Stimulated activated CD4-positive, alpha-beta T cell treated with anti-CD3 and anti-CD28 coated beads, Interleukin-1b, Interleukin-23, amount 100 ng/mL, for 48 hours (primary cell): ENCODE measurements at regions not wholly inside any gene's neighbourhood (a gene's known extent, or its start where the extent isn't known, plus 50 kb on each side); places are given as distances from the start of the nearest gene placed in this dataset.
"Not testable (repeated sequence)": the region's sequence is repeated elsewhere in the genome, so short reads cannot be mapped to it uniquely, and the experiment has no call there.

Experiments used
- DNase-seq: peaks from one replicate; pipeline ENCODE4 v3.0.0-alpha.2; 2020

DNA sequence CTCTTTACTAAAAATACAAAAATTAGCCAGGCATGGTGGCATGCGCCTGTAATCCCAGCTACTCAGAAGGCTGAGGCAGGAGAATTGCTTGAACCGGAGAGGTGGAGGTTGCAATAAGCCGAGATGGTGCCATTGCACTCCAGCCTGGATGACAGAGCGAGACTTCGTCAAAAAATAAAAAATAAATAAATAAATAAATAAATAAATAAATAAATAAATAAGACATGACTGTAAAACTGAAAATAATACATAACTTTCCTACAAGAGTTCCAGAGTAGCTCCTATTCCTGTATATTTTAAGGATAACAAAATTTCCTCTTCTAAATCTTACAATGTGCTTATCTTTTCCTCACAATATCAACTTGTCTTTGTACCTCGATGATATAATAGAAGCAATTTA lies 549.4 kb downstream of the TRAM1L1 start:
- DNase-seq = not testable (repeated sequence)

- no peak for DNase-seq
These were observed 553.5 kb downstream of the TRAM1L1 start for GRCh38 chr4:116531870-116532269.

- no peak for DNase-seq
These were observed 554.4 kb downstream of the TRAM1L1 start for GRCh38 chr4:116531026-116531425.

GRCh38 chr4:116530048-116530447 lies 555.3 kb downstream of the TRAM1L1 start:
- DNase-seq = no peak

DNA sequence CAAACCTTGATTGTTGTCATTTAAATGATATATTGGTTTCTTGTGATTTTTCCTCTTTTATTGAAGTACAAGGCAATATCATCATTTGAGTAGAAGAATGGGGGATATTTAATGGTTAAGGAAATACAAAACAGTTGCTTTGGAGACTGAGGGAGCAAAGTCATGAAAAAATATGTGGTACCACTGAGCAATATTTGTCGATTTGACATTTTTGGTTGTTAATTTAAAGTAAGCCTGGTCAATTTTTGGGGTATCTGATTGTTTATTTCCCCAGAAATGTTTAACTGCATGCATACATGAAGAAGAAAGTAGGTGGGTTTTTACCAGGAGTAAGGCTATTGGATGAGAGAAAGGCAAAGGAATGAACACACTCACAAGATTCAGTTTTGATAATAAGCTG lies 556.2 kb downstream of the TRAM1L1 start:
- DNase-seq = no peak

DNA sequence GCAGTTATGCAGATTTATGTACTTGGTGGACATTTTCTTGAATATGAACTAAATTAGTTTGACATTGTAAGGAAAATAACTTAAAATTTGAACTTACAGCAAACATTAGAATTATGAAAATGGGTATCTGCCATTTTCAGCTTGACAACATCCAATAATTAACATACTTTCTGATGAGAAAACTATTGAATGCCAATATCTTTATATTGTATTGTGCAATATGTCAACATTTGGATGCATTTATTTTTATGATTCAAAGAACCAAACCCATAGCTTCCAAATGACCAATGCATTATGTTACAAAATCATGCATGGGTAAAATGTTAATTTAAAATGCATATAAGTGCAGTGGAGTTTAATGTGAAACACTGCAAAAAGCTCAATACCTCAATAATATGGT lies 562.5 kb downstream of the TRAM1L1 start:
- no peak for DNase-seq

- DNase-seq = no peak
These were observed 564.5 kb downstream of the TRAM1L1 start for GRCh38 chr4:116520886-116521285.

DNA sequence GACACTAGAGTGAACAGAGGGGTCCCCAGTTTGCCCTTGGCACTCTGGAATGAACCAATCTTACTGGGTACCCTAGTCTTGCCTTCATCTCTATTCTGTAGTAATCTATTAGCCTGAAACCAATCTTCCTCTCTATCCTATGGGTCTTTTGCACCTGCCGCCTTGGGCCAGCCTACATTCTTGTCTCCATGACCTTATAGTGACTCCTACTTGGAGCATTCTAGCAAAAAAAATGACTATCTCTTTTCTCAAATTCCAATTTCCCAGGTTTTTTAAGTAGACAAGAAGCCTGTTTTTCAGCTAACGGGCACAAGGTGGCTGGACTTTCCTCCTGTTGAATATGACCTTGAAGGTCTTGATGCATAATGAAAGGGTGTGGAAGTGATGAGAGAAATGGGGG lies 568.7 kb downstream of the TRAM1L1 start:
- no peak for DNase-seq

GRCh38 chr4:116515959-116516358 lies 569.4 kb downstream of the TRAM1L1 start:
- DNase-seq = no peak

DNA sequence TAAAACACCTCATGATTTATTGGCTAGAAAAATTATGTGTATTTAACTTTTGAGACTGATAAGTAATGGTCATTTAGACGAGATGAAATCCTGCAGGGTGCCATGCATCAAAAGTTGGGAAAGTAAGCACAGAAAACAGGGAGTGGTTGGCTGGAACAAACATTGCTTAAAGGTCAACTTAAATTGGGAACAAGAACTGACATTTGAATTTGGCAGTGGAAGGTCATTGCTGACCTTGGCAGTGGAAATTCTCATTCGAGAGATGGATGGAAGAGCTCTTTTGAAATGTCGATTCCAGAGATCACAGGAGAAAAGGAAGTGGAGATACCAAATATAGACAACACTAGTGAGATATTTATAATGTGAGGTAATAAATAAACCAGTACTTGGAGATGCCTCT lies 572.8 kb downstream of the TRAM1L1 start:
- no peak for DNase-seq

- no peak for DNase-seq
These were observed 583.4 kb downstream of the TRAM1L1 start for GRCh38 chr4:116501954-116502353.

GRCh38 chr4:116500225-116500624 lies 585.2 kb downstream of the TRAM1L1 start:
- no peak for DNase-seq

DNA sequence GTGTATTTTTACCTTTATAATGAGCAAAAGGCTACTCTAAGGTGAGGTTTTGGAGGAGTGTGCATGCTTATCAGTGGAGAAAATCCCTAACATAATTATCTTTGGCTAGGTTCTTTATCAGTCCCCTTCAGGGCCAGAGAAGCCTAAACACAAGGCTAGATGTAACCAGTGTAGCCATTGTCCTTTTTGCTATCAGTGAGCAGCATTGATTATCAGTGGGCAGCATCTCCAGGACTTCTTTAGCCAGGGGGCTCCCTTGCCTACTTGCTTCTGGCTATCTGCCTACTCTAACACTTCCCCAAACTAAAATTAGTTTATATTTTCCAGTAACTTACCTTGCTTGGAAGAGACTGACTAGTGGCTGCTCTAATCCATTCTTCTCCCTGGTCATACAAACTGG lies 595.6 kb downstream of the TRAM1L1 start:
- DNase-seq = no peak

DNA sequence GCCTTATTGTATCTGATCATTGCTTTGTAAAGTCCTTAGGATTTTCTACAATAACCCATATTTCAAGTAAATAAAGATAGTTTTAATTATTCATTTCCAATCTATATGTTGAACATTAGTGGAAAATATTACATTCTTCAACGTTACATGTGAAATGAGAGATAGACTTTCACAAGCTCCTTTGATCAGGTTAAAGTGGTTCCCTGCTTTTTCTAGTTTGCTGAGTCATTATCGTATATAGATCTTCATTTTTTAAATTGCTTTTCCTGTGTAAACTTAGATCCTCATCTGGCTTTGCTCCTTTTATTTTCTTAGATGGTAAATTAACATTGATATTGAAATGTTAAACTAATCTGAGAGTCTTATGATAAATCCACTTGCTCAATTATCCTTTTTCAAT lies 599.0 kb downstream of the TRAM1L1 start:
- no peak for DNase-seq

GRCh38 chr4:116480546-116480945 lies 604.8 kb downstream of the TRAM1L1 start:
- no peak for DNase-seq

DNA sequence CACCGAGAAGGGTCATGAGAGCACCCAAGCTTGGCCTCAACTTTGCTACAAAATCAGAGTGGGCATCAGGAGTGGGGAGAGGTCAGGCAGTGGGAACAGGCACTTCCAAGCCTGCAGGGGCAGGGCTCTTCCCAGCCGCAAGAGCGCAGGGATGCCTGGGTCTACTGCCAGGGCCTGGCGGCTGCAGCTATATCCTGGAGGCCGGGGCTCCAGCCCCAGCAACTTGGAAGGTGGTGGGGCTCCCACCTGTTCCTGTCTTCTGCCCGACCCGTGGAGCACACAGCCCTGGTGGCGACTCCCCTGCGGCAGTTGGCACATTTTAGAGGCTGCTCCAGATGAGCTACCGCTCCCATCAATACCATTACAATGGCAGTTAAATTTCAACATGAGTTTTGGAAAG lies 607.0 kb downstream of the TRAM1L1 start:
- no peak for DNase-seq

DNA sequence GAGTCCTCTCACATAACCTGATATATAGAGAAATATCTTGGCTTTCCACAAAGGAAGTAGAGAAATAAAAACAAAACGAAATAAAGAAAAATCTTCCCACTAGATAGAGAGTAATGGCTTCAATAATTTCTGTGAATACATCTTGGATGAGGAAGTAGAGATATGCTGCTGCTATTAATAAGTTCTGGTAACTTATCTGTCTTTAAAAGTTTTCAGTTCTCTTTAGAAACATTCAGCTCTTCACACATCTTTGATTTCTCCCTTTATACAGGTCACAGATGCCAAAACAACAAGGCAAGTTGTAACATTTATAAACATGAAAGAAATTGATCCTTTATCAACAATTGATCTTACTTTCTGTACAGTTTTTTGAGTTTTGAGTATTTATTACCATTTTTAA lies 615.8 kb downstream of the TRAM1L1 start:
- DNase-seq = no peak

DNA sequence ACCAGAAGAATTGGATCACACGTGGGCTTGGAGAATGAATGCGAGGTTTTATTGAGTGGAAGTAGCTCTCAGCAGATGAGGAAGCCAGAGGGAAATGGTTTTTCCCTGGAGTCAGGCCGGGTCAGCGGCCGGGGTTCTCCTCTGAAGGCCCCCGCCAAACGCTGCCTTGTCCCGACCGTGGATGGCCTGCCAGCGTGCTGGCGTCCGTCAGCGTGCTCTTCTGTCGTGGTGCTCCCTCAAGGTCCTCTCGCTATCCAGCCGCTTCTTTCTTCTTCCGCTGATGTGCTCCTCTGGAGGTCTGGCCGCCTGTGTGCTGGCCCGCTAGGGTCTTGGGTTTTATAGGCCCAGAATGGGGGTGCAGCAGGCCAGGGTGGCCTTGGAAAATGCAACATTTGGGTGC lies 632.2 kb downstream of the TRAM1L1 start:
- DNase-seq = no peak

- DNase-seq = no peak
These were observed 635.6 kb downstream of the TRAM1L1 start for GRCh38 chr4:116449764-116450163.

DNA sequence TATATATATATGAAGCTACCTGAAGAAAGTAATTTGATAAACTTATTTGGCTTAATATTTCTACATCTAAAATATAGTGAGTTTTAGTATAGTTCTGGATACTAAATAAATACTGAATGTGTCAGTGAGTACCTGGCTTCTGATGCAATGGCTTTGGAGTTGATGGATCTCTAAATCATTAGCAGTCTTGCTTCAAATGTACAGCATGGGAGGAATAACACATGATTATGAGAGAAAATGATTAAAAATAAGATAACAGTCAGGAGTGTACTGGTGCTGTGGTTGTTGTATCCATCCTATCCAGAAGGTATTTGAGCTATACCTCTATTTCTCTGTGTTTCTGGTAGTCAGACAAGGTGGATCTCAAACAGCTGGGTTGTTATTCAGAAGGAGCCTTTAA lies 641.3 kb downstream of the TRAM1L1 start:
- DNase-seq = no peak

DNA sequence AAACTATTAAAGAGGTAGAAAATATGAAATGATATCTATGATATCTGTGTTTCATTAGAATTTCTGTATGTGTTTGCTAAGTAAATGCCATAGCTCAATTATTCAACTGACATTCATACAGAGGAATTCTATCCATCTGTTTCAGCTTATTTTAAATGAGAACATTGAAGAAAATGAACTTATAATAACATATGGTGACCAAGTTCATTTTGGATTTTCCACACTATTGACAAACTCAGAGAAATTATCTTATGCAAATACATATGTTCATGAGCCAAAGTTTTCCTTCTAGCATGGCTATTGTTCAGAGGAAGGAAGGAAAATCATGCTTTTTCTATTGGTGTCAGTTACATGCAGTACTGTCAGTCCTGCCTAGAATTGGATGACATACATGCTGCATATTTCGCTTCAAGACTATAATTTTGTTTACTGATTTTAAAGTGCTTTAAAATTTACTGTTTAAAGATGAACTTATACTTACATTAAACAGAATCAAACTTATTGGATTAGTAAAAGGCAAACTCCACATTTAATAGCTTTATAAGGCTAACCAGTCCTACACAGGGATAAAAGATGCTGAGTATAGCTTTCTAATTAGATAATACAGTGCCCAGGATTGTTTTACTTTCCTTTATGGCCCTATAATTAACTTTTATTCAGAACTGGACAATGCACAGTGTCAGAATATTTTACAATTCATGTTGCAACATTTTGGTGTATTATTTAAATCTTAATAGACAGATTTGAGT lies 646.2 kb downstream of the TRAM1L1 start:
- DNase-seq = no peak

DNA sequence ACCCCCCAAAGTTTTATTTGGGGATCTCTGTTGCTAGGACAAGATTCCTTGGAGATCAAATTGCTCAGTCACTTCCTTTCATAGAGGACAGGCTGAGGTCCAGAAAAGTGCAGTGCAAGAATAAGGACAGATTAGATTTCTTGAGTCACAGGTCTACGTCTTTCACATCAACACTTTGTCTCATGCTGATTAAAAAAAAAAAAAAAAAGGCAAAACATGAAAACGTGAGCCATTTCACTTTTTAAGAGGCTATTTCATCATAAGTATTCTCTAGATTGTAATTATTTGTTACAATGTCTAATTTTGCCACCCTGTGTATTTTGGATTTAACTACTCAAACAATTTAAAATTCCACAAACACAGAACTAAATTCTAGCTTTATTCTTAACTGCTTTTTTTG lies 647.0 kb downstream of the TRAM1L1 start:
- no peak for DNase-seq

DNA sequence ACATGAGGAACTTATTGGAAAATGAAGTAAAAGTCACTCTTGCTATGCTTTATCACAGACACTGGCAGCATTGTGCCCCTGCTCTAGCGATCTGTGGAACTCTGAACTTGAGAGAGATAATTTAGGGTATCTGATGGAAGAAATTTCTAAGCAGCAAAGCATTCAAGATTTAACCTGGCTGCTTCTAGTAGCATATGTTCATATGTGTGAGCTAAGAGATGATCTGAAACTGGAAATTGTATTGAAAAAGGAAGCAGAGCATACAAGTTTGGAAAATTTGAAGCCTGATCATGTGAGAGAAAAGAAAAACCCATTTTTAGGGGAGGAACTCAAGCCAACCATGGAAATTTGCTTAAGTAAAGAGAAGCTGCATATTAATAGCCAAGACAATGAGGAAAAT lies 657.7 kb downstream of the TRAM1L1 start:
- DNase-seq = no peak

DNA sequence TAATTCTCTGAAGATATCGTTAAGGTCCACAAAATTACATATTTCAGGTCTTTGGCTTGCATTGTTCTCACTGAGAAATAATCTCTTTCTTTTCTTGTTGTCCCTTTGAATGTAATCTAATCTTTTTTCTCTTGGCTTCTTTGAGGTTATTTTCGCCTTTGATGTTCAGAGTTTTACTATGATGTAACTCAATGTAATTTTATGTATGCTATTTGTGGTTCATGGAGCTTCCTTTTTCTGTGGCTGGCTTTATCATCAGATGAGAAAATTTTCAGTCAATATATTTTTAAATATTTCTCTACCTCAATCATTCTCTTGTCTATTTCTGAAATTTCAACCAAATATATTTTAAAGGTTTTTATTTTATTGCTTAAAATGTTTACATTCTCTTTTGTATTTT lies 672.2 kb downstream of the TRAM1L1 start:
- no peak for DNase-seq

- no peak for DNase-seq
These were observed 684.1 kb downstream of the TRAM1L1 start for GRCh38 chr4:116401293-116401692.

DNA sequence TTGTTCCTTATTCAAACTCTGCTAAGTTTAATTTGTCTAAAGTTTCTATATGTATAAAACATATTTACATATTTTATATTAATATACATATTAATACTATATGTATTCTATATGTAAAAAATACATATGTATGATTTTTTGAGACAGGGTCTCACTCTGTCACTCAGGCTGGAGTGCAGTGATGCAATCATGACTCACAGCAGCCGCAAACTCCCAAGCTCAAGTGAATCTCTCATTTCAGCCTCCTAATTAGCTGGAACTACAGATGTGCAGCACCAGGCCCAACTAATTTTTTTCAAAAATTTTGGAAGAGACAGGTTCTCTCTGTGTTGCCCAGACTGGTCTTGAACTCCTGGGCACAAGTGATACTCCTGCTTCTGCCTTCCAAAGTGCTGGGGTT lies 684.9 kb downstream of the TRAM1L1 start:
- DNase-seq = no peak
